ENCODE measurements at regions not wholly inside any gene's neighbourhood (a gene's known extent, or its start where the extent isn't known, plus 50 kb on each side); places are given as distances from the start of the nearest gene placed in this dataset.

GRCh38 chr4:166675411-166675810 lies 558.9 kb downstream of the SPOCK3 start:
- TF ChIP-seq NFIC (IDR thresholded peaks at IDR 0.05): no peak
- TF ChIP-seq CEBPB (IDR thresholded peaks at IDR 0.05): no peak
- TF ChIP-seq REST (IDR thresholded peaks at IDR 0.05; ENCODE audit: low read depth): no peak
- no peak for TF ChIP-seq FOXM1 (IDR thresholded peaks at IDR 0.05; ENCODE audit: borderline replicate concordance, low read depth)
- TF ChIP-seq EGR1 (IDR thresholded peaks at IDR 0.05): no peak
- no peak for TF ChIP-seq TAF1 (IDR thresholded peaks at IDR 0.05; ENCODE audit: low read depth)
- no peak for TF ChIP-seq USF1 (IDR thresholded peaks at IDR 0.05)

- TF ChIP-seq TAF1 (IDR thresholded peaks at IDR 0.05; ENCODE audit: low read depth): no peak
- TF ChIP-seq USF1 (IDR thresholded peaks at IDR 0.05): no peak
- TF ChIP-seq CEBPB (IDR thresholded peaks at IDR 0.05): no peak
- no peak for TF ChIP-seq TCF12 (IDR thresholded peaks at IDR 0.05; ENCODE audit: low read depth)
- TF ChIP-seq ZBTB7A (IDR thresholded peaks at IDR 0.05; ENCODE audit: low read depth): no peak
- no peak for TF ChIP-seq RAD21 (IDR thresholded peaks at IDR 0.05; ENCODE audit: low read depth)
- TF ChIP-seq MAX (IDR thresholded peaks at IDR 0.05): no peak
These were observed 553.5 kb downstream of the SPOCK3 start for GRCh38 chr4:166680796-166681195.

- TF ChIP-seq CEBPB (IDR thresholded peaks at IDR 0.05) (no peak), TEAD4 (IDR thresholded peaks at IDR 0.05) (no peak), FOXM1 (IDR thresholded peaks at IDR 0.05; ENCODE audit: borderline replicate concordance, low read depth) (no peak), EGR1 (IDR thresholded peaks at IDR 0.05) (no peak), CREB1 (IDR thresholded peaks at IDR 0.05; ENCODE audit: low read depth) (no peak), YY1 (IDR thresholded peaks at IDR 0.05; ENCODE audit: low read depth) (no peak), USF1 (IDR thresholded peaks at IDR 0.05) (no peak), TAF1 (IDR thresholded peaks at IDR 0.05; ENCODE audit: low read depth) (no peak)
These were observed 552.1 kb downstream of the SPOCK3 start for GRCh38 chr4:166682200-166682599.

Data from Ishikawa (cell line).